ENCODE measurements at regions not wholly inside any gene's neighbourhood (a gene's known extent, or its start where the extent isn't known, plus 50 kb on each side); places are given as distances from the start of the nearest gene placed in this dataset.

DNA sequence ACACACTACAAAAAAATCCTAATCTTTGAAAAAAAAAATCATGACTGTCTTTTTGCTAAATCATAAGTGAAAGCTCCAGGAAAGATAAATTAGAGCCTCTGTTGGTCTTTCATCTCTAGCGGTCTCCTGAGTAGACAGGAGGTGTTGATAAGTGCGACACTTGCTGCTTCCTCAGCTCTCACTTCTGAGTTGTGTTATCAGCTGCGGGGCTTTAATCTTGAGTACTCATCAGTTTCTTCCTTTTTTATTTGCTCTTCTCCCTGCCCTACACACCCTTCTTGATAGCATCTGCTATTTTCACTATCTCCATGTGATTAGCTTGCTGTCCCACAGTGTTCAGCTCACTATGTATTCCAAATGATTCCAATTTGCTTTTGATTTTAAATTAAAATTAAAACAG, 1449.2 kb downstream of the C4orf33 start:
- DNase-seq (ENCODE audit: low read depth), result no peak
- H3K4me3 ChIP-seq (ENCODE audit: low read depth, low read length), result no peak overlapping the region
- TF ChIP-seq, protein P1, sequence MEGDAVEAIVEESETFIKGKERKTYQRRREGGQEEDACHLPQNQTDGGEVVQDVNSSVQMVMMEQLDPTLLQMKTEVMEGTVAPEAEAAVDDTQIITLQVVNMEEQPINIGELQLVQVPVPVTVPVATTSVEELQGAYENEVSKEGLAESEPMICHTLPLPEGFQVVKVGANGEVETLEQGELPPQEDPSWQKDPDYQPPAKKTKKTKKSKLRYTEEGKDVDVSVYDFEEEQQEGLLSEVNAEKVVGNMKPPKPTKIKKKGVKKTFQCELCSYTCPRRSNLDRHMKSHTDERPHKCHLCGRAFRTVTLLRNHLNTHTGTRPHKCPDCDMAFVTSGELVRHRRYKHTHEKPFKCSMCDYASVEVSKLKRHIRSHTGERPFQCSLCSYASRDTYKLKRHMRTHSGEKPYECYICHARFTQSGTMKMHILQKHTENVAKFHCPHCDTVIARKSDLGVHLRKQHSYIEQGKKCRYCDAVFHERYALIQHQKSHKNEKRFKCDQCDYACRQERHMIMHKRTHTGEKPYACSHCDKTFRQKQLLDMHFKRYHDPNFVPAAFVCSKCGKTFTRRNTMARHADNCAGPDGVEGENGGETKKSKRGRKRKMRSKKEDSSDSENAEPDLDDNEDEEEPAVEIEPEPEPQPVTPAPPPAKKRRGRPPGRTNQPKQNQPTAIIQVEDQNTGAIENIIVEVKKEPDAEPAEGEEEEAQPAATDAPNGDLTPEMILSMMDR (IDR thresholded peaks at IDR 0.05; ENCODE audit: insufficient read depth, low read length), result no peak

DNA sequence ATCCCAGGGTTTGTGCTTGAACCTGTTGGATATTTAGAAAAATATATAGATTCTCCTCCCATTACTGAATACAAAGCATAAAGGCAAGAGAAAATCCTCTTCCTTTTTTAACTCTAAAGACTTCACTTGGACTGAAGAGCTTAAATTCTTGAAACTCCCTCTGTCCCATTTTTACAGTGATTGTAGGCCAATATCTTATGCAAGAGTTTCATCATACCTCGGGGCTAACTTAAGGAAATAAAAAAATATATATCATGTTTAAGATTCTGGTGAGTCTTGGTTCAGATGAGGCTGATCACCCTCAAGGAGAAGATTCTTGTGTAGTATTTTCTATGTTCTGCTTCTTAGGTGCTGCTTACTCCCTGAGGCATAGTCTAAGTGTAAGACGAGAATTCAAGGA, 1449.6 kb downstream of the C4orf33 start:
- TF ChIP-seq, protein P1 (IDR thresholded peaks at IDR 0.05; ENCODE audit: insufficient read depth, low read length), result no peak
- DNase-seq (ENCODE audit: low read depth), result peak; percentile 29
- H3K4me3 ChIP-seq (ENCODE audit: low read depth, low read length), result no peak overlapping the region

DNA sequence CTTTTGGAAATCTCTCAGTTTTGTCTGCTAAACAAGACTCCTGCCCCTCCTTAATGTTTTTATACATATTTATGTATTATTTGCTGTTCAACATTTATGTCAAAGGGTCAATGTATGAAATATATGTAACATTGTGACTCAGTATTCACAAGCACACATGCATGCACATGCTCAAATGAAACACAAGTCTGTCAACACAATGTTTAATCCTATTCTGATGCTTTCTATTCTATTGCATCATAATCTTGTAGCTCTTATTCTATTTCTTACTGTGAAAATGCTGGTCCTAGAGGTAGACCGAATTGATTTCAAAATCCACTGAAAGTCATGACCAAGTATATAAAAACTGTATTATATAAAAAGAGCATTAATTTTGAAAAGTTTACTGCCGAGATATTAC, 1463.3 kb downstream of the C4orf33 start:
- no peak overlapping the region for H3K4me3 ChIP-seq (ENCODE audit: low read depth, low read length)
- DNase-seq (ENCODE audit: low read depth), result no peak
- TF ChIP-seq, protein P1 (IDR thresholded peaks at IDR 0.05; ENCODE audit: insufficient read depth, low read length), result no peak

DNA sequence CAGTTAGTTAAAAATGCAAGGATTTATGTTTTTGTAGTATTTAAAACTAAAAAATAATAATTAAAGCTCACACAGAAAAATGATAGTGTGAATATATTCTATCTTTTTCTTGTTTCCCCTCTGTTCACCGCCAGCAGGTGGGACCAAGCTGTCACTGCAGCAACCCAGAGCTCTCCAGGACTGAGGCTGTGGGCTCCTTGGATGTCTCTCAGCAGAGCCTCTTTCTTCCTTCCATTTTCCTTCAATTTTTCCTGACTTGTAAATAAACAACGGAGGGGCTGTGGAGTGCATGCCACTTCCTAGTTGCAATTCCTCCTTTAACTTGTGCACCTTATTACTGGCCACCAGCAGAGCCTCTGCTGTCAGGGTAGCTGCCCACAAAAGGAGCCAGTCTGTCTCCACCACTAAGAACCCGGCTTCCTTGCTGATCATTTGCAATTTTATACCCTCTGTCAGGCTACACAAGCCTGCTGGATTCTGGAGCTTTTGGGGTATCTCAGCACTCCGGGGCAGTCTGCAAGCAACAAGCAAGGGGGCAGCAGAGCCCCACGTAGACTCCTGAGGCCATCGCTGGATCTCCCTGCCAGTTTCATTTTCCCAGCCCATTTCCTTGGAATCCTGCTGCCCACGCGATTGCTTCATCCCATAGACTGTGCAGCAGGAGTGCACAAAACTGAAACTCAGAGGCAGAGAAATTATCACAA, 1467.4 kb downstream of the C4orf33 start:
- DNase-seq (ENCODE audit: low read depth), result peak; percentile 86
- peak overlapping the region; percentile 55 for H3K4me3 ChIP-seq (ENCODE audit: low read depth, low read length)
- TF ChIP-seq, protein P1 (IDR thresholded peaks at IDR 0.05; ENCODE audit: insufficient read depth, low read length), result peak; percentile 83

DNA sequence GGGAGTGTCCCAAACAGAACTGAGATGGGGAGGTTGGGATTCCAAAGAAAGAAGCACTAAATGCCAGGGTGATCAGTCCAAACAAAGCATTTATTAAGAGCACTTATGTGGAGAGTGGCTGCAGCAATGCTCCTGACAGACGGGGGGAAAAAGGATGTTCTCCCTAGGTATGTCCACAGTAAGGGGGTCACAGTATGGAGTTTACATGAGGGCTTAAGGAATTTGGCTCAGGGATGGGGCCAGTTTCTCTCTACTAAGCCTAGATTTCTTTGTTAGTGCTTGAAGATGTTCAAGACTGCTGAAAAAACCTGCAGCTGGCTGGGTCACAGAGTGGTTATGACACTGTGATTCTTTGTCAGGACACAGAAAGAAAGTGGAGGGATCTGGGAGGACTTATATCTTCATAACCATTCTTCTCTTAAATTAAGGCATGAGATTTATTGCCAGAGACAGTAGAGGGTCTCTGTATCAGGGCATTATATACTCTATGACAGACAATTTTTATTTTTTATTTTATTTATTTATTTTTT, 1468.0 kb downstream of the C4orf33 start:
- peak overlapping the region; percentile 55 for H3K4me3 ChIP-seq (ENCODE audit: low read depth, low read length)
- DNase-seq (ENCODE audit: low read depth), result no peak
- TF ChIP-seq, protein P1 (IDR thresholded peaks at IDR 0.05; ENCODE audit: insufficient read depth, low read length), result no peak

DNA sequence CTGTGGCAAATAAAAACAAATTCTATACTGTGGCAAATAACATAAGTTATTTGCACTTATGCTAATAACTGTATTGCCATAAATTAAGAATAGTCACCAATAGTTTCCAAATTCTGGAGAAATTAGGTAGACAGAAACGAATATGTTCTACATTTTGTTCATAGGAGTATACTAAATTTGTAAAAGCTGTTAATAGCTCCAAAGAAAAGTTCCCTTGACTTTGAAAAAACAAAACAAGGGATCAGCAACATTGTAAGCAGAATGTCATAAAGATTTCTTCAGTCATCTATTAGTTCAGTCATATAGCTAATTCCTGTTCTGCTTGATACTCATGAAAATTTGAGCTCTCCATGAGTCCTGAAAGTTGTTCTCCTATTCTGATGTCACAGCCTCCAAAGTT, 1472.8 kb downstream of the C4orf33 start:
- TF ChIP-seq, protein P1 (IDR thresholded peaks at IDR 0.05; ENCODE audit: insufficient read depth, low read length), result no peak
- no peak overlapping the region for H3K4me3 ChIP-seq (ENCODE audit: low read depth, low read length)
- DNase-seq (ENCODE audit: low read depth), result no peak
